DMS53 treated with DMSO at 0.1 percent for 48 hours (cell line): ENCODE measurements at regions not wholly inside any gene's neighbourhood (a gene's known extent, or its start where the extent isn't known, plus 50 kb on each side); places are given as distances from the start of the nearest gene placed in this dataset.
"Not testable (repeated sequence)": the region's sequence is repeated elsewhere in the genome, so short reads cannot be mapped to it uniquely, and the experiment has no call there.

ENCODE experiments used
- DNase-seq: peaks from one replicate; lab custom pipeline; 2025; ENCODE audit not compliant: unreplicated experiment; lab: John Stamatoyannopoulos, UW

DNA sequence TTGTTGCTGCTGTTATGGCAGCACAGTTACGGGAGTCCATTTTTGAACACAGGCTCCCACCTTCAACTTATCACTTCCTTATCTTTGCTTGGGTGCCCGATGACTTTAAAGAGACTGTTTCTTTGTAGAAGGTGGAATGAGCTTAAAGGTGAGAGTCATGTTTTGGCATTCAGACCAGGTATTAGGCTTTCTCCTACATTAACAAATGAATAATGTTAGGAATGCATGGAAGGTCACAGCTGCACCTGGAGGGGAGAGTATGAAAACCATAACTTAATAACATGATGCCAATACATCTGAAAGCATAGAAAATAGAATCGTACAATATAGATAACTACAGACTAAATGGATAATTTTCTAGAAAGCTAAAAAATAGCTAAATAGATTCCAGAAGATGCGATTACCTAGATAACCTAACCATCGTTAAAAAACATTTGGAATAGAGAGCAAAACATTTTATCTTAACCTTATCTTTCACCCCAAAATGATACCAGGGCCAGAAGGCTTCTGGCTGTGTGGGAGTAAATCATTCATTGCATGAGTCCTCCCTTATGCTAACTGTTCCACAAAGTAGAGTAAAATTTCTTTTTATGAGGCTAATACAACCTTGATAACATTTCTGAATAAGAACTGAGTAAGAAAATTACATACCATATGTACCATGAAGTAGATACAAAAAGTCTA lies 126.2 kb upstream of the ADCY2 start:
- DNase-seq = no peak

DNA sequence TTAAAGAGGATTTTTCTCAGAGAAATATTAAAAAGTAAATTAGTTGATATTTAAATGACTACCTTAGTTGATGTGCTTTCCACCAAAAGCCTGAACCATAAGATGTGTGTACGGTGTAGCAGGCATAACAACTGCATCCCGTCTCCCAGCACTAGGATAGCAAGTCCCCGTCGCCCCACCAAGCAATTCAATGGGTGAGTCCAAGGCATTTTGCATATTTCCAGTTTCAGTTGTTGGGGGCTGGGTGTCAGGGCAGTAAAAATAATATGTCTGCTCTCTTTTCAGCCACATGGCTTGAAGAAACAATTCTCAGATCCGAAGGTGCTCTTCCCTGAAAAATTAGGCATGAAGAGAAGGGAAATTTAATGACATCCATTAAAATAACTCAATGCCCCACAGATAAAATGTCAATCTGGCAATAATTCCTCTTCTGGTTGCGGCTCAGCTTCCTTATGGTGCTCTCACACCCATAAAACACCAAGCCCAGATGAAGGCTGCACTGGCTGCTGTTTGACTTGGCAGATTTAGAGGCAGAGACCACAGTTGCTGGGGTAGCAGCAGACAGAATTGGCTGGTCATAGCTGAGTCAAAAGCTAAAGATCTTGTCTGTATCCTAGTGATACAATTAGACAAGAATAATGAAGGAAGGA lies 124.4 kb upstream of the ADCY2 start:
- no peak for DNase-seq

DNA sequence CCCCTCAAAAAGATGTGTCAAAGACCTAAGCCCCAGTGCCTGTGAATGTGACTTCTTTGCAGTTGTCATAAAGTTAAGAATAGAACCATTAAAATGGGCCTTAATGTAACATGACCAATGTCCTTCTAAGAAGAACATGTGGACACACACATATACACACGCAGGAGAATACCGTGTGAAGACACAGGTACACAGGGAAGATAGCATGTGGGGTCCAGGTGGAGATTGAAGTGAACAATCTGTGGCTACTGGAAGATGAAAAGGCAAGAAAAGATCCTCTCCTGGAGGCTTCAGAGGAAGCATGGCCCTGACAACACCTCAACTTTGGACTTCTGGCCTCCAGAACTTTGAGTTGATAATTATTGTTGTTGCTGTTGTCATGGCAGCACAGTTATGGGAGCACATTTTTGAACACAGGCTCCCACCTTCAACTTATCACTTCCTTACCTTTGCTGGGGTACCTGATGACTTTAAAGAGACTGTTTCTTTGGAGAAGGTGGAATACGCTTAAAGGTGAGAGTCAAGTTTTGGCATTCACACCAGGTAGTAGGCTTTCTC lies 123.5 kb upstream of the ADCY2 start:
- DNase-seq = no peak

DNA sequence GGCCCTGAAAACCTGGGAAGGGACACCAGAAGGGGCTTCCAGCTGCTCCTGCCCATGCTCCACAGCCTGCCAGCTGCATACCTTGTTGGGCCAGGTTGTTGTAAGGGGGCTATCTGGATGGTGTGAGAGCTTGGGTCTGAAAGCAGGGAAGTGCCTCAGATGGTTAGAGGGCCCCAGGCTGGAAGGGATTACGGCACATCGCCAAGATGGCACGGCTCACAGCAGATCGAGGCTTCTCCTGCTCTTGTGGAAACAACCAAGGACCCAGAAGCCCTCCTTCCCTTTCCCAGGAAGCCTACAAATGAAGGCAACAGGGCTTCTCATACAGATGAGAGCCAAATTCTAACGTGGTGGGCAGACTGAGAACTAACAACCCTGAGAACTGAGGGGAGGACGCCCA lies 121.7 kb upstream of the ADCY2 start:
- no peak for DNase-seq

DNA sequence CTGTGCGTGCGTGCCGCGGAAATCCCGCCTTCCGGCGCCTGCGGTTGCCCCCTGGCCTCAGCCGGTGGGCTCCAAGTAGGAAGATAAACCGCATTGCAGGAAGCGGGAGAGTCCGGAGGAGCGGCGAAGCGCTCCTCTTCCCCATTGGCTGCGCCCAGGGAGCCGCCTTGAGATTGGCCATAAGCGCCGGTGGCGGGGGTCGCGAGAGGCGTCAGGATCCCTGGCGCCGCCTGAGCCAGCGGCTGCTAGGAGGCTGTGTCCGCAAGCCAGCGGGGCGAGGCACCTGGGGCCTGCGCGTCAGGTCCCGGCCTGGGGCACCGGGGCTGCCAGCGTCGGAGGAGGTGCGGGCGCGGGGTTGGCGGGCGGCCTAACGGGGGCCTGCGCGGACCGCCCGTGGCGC lies 106.3 kb upstream of the ADCY2 start:
- DNase-seq = not testable (repeated sequence)

DNA sequence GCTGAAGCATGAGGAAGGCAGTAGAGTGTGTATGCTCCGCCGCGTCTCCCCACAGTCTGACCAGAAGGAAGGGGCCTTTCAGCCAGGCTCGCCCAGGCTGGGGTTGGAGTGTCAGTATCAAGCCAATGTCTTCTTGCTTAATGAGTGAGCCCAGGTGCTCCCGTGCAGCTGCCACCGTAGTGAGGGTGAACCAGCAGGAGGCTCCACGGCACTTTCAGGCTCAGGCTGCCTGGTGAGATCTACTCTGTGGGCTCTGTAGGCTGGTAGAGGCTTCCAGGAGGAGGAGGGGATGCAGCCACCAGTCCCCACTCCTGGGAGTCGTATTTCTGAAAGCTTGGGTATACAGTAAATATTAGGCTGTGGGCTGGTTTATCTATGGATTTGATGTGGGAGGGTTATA lies 98.1 kb upstream of the ADCY2 start:
- DNase-seq = not testable (repeated sequence)

DNA sequence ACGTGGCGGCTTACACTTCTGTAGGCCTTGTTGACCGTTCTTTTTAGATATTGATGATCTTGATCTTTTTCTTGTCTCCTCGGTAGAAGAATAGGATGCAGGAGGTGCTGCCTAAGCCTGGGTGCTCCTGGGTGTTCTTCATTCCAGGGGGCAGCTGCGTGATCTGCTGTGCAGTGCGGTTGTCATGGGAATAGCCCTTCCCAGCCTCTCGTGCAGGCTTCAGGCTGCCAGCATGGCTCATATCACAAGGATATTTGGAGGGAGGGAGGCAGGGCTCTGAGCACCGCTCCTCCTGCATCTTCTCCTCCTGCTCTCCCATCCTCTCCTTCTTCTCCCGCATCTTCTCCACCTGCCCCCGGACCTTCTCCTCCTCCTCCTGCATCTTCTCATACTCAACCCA lies 96.2 kb upstream of the ADCY2 start:
- not testable (repeated sequence) for DNase-seq

DNA sequence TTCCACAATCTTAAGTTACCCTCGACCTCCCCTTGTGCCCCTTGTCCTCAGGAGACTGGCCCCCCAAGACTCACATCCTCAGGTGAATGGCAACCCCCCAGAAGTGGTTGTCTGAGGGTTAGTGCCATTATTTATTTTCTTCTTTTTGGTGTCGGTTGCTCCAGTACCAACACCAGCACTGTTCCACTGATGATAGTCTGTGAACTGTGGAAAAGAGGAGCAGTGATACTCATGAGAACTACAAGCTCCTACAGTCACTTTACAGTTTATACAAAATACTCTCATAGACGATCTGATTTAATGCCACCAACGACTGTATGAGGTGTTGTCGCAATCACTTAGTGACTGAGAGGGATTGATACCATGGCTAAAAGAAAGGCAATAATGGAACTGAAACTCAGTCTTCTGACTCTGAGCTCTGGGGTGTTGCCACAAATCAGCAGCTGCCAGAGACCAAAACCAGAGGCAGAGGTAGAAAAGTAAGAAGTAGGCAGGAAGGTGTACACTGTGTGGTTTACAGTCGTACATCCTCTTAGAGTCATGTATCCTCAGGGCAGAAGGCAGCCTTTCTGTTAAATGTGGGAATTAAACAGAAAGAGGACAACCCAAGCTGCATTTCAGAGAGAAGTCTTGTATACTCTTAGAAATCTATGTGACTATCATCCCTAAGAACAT lies 90.8 kb upstream of the ADCY2 start:
- DNase-seq = not testable (repeated sequence)

DNA sequence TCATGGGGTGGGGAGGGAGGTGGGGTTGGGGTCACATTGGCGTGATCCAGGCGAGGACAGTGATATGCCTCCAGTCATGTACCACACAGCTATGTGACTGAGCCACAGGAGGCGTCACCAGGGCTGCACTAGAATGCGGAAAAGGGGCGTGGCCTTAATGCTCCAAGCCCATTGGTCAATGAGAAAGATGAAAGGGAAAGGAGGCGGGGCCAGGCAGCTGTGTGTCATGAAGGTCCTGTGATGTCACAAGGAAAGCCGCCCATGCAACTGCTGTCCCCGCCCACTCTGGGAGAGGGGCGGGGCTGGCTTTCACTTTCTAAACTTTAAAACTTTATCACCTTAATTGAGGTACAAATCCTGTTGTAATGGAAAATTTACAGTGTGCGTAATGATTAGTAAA lies 89.4 kb upstream of the ADCY2 start:
- not testable (repeated sequence) for DNase-seq

DNA sequence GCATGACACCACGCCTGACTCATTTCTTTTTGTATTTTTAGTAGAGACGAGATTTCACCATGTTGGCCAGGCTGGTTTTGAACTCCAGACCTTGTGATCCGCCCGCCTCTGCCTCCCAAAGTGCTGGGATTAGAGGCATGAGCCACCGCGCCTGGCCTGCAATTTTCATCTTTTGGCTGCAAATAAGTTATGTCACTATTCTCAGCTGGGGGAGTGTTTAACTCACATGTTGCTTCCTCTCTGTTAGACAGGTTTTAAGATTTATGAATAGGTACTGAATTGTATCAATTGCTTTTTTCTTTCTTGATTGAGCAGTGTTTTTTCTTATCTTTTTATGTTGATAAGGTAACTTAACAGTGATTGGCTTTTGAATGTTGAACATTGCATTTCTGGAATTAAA lies 88.2 kb upstream of the ADCY2 start:
- not testable (repeated sequence) for DNase-seq

DNA sequence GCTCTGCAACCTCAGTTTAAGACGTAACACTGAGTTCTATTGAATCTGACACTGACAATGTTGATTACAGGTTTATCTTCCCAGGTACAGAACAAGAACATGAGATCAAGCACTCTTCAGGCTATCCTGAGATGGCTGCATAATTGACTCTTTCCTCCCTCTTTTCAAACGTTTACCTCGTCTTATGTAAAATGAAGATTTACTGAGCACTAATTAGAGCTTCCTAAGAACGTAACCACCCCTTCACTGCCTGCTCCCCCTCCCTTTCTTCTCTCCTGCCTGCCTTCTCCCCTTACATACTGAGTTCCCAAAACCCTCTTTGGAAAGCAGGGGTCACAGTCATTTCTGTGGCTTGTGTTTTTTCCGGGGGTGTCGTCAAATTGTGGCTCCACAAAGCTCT lies 86.2 kb upstream of the ADCY2 start:
- DNase-seq = not testable (repeated sequence)

DNA sequence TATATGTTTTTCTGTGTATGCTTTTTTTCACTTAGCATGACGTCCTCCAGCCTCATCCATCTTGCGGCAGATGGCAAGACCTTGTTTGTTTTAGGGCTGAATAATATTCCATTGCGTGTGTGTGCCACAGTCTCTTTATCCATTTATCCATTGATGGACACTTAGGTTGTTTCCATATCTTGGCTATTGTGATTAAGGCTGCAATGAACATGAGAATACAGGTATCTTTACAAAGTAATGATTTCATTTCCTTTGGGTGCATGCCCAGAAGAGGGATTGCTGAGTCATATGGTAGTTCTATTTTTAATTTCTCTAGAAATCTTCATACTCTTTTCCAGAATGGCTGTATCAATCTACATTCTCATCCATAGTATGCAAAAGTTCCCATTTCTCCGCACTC lies 85.3 kb upstream of the ADCY2 start:
- not testable (repeated sequence) for DNase-seq

DNA sequence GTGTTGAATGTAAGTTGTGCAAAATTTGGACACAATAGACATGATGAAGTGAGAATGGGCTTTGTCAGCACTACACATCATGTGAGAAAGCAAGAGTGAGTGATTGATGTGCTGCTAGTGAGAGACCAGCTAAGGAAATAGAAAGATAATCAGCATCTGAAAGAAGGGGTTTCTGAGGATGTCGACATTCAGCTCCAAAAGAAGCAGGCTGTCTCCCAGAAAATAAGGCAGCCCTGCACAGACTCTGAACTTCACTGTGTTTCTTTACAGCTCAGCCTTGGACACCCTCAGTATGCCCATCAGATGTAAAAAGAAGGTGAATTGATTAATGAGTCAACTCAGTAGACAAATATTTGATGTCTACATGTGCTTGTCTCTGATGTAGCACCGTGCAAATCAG lies 80.8 kb upstream of the ADCY2 start:
- DNase-seq = no peak

DNA sequence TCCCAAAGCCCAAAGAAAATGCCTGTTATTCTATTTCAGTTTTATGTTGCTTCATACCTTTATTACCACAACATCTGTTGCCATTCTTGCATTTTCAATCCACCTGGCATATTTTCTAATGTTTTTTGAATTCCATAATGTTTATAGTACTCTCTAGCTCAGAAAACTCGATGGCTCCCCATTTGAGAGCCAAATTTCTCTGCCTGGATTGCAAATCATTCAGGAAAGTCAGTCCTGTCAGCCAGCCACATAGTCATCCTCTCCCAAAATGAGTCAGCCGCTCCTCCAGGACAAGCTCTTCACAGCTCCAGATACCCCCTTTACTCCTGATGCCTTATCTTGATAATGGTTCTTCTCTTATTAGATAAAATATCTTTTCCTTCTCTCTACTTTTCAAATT lies 78.2 kb upstream of the ADCY2 start:
- no peak for DNase-seq

DNA sequence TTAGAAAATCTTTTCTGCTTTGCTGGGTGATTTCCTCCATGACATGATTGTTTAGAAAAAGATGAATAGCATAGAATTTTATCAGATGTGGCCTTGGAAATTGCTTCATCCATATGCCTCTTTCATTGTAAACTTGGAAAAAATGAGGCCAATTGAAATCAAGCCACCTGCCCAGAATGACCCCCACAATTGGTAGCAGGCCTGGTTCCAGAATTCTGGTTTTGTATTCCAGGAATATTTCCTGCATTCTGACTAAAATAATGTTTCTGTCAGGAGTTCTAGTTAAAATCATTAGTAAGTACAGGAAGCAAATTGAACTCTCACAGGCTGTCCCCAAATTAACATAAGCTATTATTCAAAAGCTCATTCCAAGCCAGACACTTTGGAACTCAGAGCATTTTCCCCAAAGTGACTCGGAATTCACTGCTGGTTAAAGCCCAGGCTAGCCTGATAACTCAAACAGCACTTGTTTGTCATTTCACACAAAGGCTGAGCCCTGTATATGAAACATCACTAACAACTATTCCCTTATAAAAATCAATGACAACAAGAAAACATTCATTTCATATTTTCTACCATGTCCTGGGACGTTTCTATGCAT lies 75.1 kb upstream of the ADCY2 start:
- DNase-seq = no peak

DNA sequence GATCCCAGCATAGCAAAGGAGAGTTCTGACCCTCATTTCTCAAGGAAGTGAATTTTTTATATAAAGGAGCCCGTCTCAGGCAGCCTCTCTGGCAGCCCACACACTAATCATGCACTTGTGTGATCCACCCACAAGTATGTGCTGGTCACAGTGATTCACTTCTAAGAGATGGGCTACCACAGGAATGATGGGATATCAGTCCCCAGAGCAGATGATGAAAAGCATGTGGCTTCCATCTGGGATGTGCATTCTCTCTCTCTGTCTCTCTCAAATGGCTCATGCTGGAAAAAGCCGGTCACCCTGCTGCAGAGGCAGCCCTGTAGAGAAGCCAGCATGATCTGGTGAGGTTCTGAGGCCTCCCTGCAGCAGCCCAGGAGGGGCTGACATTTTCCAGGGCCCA lies 74.2 kb upstream of the ADCY2 start:
- DNase-seq = no peak

DNA sequence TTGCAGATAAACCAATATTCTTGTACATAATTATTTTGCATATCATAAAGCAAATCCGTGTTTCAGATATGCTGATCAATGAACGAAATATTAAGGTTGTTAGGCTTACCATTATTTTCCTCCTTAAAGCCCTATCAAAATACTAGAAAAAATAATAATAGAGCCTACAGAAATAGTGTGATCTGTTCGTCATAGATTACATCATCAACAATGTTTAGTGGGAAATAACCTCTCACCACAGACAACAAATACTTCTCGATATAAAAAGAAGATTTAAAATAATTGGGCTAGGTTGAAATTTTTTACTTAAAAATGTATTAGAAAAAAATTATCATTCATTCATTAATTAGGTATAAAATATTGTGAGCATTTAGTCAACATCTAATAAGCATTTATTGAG lies 71.0 kb upstream of the ADCY2 start:
- DNase-seq = no peak

DNA sequence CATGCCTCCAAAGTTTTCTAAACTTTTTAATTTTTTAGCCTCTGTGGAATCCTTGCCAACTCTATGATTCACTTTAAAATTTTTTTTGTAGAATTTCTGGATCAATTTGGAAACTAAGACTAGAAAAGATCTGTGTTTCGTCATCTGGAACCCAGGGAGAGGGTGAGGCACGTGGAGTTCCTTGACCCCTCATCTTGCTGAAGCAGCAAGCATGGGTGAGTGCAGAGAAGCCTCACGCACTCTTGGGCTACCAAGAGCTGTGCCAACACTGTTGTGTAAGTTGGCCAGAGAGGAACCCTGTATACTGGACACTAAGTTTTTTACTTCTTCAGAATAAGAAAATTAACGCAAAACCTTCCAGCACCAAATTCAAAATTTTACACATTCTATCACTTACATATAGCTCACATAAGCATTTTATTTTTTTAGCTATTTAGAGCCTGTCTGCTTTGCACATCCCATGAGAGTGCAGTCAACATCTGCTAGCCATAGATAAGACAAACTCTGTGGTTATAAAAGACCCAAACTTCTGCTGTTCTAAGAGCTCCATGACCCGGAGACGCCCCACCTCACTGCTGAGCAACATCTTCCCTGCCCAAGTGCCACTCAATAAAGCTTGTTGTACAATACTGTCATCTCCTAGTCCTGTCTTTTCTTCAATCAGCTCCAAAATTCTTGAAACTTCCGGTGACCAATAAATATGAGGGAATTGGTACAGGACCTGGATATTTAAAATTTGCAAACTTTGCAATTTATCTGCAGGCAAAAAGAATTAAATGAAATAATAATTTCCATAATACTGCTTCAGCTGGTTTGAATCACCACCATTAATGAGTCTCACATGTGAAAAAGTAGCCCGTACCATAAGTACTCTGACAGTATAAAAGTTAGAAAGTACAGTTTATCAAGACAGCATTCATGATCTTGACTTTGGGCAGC lies 69.7 kb upstream of the ADCY2 start:
- no peak for DNase-seq

DNA sequence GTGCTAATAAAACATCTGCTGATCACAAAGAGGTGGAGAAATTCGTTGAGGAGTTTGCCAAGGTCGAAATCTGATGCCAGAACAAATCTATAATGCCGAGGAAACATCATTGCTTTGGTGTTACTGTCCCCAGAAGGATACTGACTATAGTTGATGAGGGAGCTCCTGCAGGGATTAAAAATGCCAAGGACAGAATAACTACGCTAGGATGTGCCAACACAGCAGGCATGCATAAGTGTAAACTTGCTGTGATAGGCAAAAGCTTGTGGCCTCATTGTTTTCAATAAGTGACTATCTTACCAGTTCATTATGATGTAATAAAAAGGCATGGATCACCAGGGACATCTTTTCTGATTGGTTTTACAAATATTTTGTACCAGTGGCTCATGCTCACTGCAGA lies 66.8 kb upstream of the ADCY2 start:
- no peak for DNase-seq

DNA sequence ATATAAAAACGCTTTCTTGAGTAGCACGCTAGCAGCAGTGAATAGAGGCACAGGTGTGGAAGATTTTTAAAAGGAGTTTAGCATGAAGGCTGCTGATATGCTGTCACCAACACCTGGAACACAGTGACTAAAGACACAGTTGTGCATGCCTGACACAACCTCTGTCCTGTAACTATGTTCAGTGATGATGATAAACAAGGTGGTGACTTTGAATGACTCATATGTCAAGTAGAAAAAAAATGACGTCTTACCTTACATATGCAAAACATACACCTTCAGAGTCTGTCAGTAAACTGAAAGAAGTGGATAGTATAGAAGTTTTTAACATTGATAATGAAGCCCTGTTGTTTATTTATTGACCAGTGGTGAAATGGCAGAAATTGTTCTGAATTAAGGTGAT lies 66.2 kb upstream of the ADCY2 start:
- DNase-seq = no peak

DNA sequence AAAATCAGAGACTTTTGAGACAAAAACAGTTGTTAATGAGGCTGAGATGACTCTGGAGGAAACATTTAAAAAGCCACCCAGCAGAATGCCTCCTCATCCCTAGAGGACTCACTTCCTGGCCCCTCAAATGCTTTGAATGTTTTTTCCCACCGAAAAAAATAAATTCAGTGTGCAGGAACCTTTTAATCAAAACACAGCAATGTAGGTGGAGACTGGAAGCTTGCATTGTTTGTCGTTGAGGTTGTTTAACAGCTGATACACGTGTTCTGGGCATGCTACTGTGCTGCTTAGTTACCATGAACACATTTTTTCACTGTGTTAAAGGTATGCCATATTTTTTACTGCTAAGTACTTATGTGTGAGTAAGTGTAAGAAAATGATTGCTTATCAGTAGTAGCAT lies 65.7 kb upstream of the ADCY2 start:
- DNase-seq = no peak
